ENCODE measurements at regions not wholly inside any gene's neighbourhood (a gene's known extent, or its start where the extent isn't known, plus 50 kb on each side); places are given as distances from the start of the nearest gene placed in this dataset.
"Not testable (repeated sequence)": the region's sequence is repeated elsewhere in the genome, so short reads cannot be mapped to it uniquely, and the experiment has no call there.

DNA sequence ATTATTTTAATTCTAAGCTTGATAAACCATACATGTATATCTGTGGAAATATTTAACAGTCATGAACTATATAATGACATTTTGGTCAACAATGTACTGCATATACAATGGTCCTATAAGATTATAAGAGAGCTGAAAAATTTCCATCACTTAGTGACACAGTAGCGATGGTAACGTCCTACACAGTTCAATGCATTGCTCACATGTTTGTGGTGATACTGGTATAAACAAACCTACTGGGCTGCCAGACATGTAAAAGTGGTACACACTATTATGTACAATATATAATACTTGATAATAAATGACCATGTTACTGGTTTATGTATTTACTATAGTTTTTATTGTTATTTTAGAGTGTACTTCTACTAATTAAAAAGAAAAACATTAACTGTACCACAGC, 841.9 kb downstream of the LTN1 start:
- no peak for DNase-seq

DNA sequence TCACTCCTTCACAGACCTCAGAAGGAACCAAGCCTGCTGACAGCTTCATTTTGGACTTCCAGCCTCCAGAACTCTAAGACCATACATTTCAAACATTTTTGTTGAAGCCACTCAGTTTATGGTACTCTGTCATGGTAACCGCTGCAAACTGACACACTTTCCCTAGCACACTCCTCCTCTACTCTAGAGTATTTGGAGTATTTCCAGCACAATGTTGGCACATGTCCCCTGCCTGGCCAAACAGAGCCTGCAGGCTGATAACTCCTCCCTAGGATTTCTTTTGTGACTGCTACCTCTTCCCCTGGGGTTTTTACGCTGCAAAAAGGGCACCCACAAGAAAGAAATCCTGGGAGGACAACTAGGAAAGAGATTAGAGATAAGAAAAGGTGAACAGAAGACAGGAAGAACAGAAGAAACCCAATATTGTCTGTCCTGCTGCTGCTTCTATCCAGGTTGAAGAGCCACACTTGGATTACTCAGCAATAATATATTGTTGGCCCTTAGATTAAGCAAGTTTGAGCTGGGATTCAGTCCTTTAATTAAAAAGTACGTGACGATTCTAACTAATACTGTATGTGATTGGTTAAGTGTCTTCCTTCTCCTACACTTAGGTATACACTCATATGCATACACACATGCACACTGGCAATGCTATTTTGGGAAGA, 844.1 kb downstream of the LTN1 start:
- no peak for DNase-seq

GRCh38 chr21:28144653-28145052, 848.0 kb downstream of the LTN1 start:
- no peak for DNase-seq

DNA sequence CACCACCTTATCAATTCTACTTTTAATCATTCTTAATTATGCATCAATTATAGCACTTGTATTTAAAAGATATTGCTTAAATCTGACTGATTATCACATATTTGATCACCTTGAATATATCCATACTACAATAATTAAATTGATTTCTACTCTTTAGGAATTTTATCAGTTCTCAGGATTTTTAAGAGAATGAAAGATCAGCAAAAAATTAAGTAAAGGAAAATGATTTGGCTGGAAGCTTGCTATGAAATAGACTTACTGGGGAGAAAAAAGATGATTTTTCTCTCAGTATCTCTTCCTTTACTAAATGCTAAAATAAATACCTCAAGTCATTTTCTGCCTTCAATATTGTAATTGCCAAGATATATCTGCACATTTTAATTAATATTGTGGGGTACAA, 848.6 kb downstream of the LTN1 start:
- no peak for DNase-seq

DNA sequence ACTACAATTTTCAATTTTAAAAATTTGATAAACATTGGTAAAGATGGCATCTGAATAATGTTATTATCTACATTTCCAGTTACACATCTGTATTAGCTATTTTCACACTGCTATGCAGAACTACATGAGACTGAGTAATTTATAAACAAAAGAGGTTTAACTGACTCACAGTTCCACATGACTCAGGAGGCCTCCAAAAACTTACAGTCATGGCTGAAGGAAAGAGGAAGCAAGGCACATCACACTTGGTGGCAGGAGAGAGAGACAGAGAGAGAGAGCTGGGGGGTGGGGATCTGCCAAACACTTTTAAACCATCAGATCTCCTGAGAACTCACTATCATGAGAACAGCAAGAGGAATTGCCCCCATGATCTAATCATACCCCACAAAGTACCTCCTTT, 850.0 kb downstream of the LTN1 start:
- DNase-seq, result no peak

GRCh38 chr21:28138272-28138671, 854.4 kb downstream of the LTN1 start:
- DNase-seq, result no peak

GRCh38 chr21:28136656-28137255, 855.9 kb downstream of the LTN1 start:
- no peak for DNase-seq

DNA sequence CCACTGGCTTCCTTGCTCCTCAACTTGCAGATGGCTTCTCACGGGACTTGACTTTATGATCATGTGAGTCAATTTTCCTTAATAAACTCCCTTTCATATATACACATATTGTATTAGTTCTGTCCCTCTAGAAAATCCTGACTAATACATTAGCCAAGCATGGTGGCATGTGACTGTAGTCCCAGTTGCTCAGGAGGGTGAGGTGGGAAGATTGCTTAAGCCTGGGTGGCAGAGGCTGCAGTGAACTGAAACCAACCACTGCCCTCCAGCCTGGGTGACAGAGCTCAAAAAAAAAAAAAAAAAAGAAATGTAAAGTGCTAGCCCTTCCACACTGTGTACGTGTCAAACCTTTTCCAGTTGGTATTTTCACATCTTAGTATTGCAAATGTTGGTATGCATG, 857.0 kb downstream of the LTN1 start:
- no peak for DNase-seq

GRCh38 chr21:28133116-28133515, 859.6 kb downstream of the LTN1 start:
- no peak for DNase-seq

DNA sequence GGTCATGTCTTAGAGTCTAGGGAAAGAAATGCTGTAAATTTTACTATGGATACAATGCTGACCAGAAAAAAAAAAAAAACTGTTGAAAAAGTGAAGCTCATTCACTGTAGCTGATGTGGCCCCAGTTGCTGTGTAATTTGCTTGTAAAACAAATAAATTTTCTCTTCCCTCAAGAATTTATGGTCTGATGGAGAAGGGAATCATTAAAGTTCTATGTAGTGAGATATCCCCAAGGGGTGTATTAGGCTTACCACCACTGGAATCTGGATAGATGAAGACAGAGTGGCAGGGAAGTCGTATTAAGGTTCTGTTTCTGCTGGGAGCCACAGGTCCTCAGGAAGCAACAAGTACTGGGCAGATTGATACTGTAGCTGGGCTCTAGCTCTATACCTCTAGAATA, 860.0 kb downstream of the LTN1 start:
- no peak for DNase-seq

DNA sequence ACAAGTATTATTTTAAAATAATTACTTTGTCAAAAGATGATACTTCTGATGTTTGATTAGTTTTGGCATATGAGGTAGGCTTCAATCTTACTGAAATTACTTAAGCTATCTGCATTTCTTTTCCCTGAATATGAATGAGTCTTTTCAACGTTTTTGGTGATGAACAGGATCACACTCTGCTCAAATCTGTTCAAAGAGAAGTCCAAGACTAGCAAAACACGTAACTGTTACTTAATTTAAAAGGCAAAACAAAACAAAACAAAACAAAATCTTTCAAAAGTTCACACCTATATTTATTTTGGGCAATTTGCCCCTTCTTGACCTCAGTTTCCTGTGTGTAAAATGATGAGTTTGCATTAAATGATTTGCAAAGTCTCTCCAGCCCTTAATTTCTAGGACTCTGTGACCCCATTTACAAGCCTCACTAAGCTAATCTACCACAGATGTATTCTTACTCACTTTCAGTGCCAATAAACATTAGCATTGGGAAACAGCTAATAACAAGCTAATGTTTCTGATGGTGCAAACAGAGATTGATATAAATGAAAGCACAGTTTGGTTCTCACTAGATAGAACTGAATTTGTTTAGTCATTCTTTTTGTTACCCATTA, 865.4 kb downstream of the LTN1 start:
- DNase-seq, result no peak

DNA sequence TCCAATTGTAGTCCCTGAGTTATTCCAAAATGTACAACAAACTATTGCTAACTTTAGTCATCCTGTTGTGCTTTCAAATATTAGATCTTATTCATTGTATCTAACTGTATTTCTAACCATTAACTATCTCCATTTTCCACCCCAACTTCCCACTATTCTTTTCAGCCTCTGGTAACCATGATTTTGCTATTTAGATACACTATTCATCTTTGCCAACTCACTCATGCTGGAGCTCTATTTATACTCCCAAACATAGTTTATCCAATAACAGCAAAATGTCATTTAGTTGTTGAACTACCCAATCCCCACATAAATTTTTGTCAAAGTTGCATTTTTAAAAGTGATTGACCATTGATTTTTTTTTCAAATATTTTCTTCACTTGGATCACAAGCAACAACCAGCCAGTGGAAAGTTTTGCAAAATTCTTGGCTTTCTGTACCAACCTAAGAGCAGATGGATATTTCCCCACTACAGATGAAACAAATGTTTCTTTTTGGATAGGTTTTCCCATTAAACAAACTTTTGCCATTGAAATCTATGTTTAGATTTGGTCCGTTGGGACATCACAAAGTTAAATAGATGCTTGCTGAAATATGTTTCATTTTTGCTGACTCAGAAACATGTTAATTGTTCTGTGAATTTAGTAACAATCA, 866.0 kb downstream of the LTN1 start:
- DNase-seq, result no peak

DNA sequence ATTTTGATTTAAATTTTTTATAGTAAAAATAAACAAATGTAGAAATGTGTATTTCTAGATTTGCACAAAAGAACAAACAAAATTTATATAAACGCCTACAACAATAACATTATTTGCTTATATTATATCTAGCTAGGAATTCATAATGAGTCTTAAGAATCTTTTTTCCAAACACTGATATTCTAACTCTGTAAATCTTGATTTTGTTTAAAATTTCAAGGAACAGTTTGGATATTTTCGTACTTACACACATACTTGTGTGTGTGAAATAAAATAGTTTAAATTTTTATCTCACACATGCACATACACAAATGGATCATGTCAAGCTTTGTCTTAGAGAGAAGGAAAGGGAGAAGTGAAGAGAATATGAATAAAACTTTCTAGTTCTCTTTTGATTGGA, 868.1 kb downstream of the LTN1 start:
- DNase-seq, result no peak

DNA sequence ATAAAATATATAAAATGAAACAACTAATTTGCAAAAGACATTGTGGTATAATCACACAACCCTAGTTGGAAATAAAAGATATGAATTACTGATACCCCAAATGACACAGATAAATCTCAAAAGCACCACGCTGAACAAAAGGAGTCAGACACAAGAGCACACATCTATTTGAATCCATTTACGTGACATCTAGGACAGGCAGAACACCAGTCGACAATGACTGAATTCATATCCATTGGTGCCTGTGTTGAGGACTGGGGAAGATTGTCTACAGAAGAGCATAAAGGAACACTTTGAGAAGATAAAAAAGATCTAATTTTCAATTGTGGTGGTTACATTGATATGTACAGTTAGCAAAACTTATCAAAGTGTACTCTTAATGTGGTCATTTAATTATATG, 874.1 kb downstream of the LTN1 start:
- no peak for DNase-seq

DNA sequence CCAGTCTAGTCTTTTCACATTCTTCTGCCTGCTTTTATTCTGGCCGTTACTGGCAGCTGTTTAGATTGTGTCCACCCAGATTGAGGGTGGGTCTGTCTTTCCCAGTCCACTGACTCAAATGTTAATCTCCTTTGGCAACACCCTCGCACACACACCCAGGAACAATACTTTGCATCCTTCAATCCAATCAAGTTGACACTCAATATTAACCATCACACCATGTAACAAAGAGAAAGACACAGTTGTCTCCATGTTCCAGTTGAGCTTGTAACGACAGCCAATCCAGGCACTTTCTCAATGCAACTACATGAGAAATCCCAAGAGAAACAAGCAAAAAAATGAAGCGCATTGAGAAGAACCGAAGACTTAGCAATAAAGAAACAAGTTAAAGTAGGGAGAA, 877.7 kb downstream of the LTN1 start:
- DNase-seq, result not testable (repeated sequence)

- no peak for DNase-seq
Measured at GRCh38 chr21:28113718-28114117, 879.0 kb downstream of the LTN1 start.

DNA sequence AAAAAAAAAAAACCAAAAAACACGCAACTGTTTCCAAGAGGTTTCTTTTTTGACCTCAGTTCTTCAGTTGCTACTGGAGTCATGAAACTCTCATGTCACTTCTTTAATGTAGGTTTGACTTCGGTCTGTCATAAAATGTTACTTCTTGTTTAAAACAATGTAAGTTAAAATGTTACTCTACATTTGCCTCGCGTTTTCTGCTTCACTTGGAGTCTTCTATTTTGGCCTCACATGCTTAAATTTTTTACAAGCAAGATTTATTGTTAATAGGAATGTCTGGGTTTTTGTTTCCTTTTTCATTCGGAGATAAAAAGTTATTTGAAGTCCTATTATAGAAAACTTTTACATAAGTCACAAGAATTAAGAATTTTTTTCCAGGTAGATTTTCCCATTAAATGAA, 880.2 kb downstream of the LTN1 start:
- no peak for DNase-seq

DNA sequence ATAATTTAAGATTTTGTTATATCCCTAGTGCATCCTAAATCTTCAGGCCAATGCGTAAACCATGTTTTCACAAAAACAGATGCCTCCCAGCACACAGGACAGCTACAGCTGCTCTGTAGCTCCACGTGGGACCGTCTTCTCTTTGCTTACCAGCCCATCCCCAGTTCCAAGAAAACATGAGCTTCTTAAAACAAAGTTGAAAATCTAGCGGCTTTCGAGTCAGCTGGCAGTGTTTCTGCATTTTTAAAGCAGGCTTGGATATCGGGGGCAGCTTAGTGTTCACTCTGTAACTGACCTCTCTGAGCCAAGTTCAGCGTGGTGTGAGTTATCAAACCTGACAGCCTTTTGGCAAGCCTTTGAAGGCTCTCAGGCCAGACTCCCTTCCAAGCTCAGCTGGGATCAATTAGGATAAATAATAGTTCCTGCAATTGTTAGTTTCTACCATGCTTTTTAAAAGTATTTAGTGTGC, 881.5 kb downstream of the LTN1 start:
- DNase-seq, result no peak

DNA sequence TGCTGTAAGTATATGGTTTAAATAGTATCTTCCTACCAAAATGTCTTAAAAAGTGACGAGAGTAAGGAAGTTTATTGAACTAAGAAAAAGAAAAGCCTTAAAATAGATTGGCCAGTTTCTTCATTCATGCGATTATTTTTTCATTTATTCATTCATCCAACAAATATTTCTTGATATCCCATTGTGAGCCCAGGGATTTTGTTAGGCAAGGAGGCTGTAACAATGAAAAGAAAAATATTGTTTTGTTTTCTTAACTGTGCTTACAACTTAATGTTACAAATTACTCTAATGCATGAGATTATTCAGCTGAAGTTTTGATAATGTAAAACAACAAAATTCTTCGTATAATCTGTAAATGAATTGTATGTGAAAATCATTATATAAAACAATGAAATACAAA, 882.0 kb downstream of the LTN1 start:
- DNase-seq, result no peak

DNA sequence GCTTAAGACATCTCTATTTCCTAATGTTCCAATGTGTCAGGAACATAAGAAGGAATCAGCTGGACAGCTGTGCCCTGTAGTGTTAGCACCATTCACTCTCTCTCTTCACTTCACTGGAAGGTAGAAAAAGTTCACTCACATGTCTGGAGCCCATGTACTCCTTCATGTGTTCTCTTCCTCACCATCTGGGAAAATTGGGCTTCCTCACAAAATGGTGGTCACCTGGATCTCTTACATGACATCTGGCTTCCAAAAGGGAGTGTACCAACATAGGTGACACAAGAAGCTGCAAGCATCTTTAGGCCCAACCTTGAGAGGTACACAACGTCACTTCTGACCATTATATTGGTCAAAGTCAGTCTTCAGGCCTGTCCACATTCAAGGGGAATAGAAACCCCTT, 882.6 kb downstream of the LTN1 start:
- no peak for DNase-seq

- DNase-seq, result no peak
Measured at GRCh38 chr21:28106370-28106890, 886.2 kb downstream of the LTN1 start.

- no peak for DNase-seq
Measured at GRCh38 chr21:28104346-28104745, 888.3 kb downstream of the LTN1 start.

DNA sequence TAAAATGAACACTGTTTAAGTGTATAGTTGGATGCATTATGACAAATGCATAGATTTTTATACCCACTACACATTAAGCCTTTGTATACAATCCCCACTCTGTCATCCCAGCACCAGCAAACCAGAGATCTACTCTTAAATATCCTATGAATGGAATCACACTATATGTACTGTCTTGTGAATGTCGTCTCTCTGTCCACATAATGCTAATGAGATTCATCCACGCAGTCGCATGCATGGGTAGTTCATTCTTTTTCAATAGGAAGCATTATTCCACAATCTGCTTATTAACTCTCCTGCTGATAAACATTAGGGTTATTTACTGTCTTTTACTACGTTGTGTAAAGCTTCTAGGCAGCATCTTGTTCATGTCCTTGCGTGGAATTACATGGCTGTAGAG, 892.3 kb downstream of the LTN1 start:
- DNase-seq, result no peak

Data from stimulated activated CD4-positive, alpha-beta T cell treated with anti-CD3 and anti-CD28 coated beads, Interleukin-4, amount 100 ng/mL, for 24 hours (primary cell).